ENCODE measurements at regions not wholly inside any gene's neighbourhood (a gene's known extent, or its start where the extent isn't known, plus 50 kb on each side); places are given as distances from the start of the nearest gene placed in this dataset.
"Not testable (repeated sequence)": the region's sequence is repeated elsewhere in the genome, so short reads cannot be mapped to it uniquely, and the experiment has no call there.

DNA sequence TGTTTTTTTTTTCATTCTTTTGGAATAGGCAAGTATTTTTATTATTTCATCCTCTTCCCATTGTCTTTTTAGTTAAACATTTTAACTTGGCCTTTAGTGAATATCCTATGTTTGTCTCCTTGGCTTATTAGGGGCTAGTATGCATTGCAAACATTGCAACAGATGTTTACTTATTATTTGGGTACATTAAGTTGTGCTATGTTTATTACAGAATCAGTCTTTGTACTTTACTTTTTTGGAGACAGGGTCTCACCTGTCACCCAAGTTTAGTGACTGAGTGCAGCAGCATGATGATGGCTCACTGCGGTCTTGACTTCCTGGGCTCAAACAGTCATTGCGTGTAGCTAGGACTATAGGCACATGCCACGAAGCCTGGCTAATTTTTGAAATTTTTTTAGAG is 51.1 kb upstream of the NUDT6 start:
- DNase-seq (ENCODE audit: low read depth), result no peak

DNA sequence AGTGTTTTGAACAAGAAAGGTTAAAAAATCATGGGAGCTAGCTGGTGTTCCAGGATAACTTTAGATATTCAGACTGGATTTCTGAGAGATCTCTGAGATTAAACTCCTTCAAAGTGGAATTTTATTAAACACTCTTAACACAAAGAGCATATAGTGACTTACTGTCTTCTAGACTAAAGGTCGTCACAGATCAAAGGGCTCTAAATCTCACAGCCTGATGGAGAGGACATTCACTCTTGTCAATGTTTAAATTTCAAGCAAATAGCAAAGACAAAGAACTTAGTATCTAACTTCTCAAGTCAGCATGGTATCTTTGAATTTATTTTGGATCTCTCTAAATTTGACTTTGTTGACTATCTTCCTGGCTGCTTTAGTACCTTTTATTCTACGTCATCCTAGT is 53.7 kb upstream of the NUDT6 start:
- DNase-seq (ENCODE audit: low read depth), result no peak

DNA sequence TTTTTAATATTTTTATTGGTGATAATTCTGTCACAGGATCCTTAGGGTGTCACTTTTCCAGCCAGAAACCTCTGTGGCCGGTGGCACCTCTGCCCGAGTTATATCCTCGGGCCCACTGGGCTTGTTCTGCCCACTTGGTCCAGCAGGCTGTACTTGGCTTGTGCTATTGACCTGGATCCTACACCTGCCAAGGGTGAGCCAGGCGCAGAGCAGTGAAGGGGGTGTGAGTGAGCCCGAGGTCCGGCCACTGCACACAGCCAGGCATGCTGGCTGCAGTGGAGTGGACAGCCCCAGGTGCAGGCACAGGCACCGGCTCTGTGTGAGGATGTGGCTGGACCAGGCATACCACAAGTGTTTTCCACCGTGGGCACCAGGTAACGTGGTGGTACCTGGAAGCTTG is 54.7 kb upstream of the NUDT6 start:
- DNase-seq (ENCODE audit: low read depth), result no peak

DNA sequence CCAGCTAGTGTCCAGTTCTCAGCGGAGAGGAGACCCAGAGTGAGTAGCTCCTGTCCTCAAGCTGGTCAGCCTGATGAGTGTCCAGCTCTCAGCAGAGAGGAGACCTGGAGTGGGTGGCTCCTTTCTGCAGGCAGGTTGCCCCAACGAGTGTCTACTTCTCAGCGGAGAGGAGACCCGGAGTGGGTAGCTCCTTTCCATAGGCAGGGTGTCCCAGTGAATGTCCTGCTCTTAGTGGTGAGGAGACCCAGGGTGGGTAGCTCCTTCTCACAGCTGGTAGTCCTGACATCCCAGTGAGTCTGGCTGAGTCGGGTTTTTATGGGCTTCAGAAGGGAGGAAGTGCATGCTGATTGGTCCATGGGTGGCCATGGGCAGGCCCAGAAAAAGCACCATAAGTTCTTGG is 55.7 kb upstream of the NUDT6 start:
- DNase-seq (ENCODE audit: low read depth), result no peak

DNA sequence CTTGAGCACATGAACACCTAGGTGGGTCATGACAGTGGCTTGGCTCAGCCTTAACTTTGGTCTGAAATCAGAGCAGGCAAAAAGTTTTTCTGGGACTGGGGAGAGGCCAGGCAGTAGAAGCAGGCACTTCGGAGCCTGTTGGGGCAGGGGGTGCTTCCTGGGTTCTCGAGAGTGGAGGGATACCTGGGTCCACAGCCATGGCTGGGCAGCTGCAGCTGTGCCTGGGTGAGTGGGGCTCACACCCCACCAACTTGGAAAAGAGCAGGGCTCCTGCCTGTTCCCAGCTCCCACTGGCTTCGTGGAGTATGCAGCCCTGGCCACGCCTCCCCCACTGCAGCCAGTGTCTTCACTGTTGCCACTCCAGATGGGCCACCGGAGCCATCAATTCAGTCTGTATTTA is 56.4 kb upstream of the NUDT6 start:
- DNase-seq (ENCODE audit: low read depth), result no peak

DNA sequence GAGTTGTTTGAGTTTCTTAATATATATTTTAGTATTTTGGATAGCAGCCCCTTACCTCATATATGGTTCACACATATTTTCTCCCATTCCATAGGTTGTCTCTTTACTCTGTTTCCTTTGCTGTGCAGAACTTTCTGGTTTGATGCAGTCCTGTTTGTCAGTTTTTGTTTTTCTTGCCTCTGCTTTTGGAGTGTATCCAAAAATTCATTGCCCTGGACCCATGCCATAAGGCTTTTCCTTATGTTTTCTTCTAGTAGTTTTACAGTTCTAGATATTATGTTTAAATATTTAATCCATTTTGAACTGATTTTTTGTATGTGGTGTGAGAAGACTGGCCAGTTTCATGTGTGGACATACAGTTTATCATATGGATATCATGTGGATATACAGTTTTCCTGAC is 58.5 kb upstream of the NUDT6 start:
- no peak for DNase-seq (ENCODE audit: low read depth)

DNA sequence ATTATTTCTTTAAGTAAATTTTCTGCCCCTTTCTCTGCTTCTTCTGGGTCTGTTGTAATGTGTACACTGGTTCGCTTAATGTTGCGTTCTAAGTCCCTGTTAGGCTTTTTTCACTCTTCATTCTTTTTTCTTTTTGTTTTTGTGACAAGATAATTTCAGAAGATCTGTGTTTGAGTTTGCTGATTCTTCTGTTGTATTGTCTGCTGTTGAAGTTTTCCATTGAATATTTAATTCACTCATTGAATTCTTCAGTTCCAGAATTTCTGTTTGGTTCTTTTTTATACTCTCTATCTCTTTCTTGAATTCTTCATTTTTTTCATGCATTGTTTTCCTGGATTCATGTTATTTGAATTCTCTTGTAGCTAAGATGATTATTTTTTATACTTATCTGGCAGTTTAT is 66.3 kb upstream of the NUDT6 start:
- DNase-seq (ENCODE audit: low read depth), result no peak

DNA sequence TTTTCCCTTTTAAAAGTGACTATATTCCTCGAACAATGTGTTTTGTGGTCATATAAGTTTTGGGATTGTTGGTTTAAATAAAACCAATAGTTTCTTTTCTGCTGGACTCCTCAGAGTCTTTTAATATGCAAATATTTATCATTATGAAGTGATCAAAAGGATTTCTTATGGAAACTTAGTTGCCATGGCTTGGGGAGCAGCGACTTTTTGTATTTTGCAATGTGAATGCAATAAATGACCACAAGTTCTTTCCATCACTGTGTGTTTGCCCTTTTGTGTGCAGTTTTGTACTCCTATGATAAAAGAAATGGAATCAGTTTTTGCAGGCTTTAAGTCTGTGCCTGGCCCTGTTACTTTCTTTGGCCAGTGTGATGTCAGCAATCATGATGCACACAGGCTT is 68.5 kb upstream of the NUDT6 start:
- no peak for DNase-seq (ENCODE audit: low read depth)

DNA sequence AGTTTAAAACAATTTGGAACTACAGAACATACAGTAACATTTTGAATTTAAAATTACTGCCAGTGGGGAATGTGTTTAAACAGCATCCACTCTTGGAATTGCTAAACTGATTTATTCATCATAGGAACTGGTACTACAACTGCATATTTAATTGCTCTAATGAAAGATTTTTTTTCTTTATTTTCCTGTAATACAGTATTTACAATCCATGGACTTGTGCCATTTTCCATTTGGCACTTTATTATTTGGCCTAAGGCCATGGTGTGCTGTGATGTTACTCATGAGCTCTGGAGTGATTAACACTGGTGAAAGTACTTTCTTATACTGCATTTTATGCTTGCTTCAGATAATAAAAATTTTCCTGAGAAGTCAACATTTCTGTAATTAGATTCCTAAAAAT is 69.7 kb upstream of the NUDT6 start:
- DNase-seq (ENCODE audit: low read depth), result no peak

DNA sequence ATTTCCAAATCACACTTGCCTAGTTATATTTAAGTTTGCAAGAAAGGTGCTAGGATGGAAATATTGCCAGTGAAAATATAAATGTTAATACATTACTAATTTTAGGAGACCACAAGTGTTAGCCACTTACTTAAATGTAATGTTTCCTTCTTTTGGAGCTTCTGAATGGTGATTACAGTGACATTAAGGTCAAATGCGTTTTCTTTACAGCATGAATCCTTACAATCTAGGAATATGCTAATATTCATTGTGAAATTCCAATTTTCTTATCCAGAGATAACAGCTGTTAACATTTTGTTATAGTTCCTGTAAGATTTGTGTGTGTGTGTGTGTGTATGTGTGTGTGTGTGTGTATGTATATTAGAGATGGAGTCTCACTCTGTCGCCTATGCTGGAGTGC is 70.2 kb upstream of the NUDT6 start:
- no peak for DNase-seq (ENCODE audit: low read depth)

DNA sequence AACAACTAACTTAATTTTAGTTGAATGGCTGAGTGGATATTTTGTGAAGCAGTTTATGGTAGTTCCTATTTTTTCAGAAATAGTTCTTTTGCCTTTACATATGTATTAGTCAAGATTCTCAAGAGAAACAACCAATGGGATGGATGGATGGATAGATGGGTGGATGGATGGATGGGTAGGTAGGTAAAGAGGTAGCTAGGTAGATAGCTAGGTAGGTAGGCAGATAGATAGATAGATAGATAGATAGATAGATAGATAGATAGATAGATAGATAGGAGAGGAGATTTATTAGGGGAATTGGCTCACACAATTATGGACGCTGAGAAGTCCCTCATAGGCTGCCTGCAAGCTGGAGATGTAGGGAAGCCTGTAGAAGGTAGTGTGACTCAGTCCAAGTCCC is 74.0 kb upstream of the NUDT6 start:
- no peak for DNase-seq (ENCODE audit: low read depth)

DNA sequence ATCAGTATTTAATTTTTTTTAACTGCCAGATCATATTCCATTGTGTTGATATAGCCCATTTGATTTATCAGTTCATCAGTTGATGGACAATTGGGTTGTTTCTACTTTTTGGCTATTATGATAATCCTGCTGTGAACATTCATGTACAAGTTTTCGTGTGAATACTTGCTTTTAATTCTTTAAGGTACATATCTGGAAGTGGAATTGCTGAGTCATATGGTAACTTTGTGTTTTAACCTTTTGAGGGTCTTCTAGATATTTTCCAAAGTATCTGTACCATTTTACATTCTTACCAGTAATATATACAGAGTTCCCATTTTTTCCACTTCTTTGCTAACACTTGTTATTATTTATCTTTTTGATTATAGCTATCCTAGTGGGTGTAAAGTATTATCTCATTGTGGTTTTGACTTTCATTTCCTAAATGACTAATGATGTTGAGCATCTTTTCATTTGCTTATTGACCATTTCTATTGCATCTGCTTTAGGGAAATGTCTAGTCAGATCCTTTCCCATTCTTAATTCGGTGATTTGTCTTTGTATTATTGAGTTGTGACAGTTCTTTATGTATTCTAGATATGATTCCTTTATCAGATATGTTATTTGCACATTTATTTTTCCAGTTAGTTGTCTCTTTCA is 75.2 kb upstream of the NUDT6 start:
- DNase-seq (ENCODE audit: low read depth), result no peak

DNA sequence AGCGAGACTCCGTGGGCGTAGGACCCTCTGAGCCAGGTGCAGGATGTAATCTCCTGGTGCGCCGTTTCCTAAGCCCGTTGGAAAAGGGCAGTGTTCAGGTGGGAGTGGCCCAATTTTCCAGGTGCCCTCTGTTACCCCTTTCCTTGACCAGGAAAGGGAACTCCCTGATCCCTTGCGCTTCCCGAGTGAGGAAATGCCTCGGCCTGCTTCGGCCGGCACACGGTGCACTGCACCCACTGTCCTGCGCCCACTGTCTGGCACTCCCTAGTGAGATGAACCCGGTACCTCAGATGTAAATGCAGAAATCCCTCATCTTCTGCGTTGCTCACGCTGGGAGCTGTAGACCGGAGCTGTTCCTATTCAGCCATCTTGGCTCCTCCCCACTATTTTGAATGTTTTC is 81.7 kb upstream of the NUDT6 start:
- not testable (repeated sequence) for DNase-seq (ENCODE audit: low read depth)

DNA sequence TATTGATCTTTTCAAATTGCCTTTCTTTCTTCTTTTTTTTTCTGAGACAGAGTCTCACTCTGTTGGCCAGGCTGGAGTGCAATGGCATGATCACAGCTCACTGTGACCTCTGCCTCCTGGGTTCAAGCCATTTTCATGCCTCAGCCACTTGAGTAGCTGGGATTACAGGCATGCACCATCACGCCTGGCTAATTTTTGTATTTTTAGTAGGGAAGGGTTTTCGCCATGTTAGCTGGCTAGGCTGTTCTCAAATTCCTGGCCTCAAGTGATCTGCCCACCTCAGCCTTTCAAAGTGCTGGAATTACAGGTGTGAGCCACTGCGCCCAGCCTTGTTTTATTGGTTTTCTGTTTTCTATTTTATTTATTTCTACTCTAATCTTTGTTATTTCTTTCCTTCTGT is 82.7 kb upstream of the NUDT6 start:
- DNase-seq (ENCODE audit: low read depth), result not testable (repeated sequence)

DNA sequence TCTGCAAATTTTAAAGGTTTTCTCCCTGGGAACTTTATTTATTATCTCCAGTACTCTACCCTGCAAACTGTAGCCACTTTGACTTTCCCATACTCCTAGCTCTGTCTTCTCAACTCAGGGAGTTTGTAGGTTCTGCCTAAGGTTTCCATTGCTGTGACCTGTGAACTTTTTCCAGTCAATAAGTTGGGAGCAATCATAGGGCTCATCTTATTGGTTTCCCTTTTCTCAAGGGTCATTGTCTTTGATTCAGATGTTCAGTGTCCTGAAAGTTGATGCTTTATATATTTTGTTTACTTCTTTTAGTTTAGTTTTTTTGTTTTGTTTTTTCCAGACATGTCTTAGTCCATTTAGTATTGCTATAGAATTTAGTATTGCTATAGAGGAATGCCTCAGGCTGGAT is 85.3 kb upstream of the NUDT6 start:
- DNase-seq (ENCODE audit: low read depth), result no peak

DNA sequence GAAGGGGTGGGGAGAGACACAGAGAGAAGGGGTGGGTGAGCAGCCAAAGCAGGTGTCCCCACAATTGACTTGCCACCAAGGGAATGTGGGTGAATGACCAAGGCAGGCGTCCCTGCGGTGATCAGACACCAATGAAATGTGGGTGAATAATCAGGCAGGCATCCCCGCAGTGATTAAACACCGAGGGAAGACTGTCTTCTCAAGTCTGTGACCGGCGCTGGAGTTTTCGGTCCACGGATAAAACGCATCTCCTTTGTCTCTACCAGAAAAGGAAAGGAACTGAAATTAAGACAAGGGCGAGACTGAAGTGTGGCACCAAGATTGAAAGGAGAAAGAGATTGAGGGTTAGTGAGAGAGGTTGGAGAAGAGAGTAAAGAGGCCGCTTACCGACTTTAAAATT is 90.0 kb upstream of the NUDT6 start:
- not testable (repeated sequence) for DNase-seq (ENCODE audit: low read depth)

DNA sequence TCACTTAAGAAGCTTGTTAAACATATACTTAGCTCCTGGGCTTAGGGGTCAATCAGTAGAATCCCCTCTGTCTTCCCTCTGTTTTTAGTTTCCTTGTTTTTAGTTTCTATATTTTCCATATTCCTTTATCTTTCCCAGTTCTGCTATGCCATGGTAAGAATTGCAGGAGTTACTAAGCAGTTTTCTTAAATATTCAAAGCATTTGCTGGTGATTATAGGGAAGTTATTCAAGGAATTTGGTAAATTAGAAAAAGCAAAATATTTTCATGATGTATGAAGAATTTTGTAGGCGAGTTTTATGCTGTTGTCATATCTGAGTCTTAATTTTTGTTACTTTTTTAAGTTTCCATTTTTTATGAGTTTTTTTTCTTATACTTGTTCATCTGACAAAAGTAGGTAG is 91.6 kb upstream of the NUDT6 start:
- DNase-seq (ENCODE audit: low read depth), result no peak

DNA sequence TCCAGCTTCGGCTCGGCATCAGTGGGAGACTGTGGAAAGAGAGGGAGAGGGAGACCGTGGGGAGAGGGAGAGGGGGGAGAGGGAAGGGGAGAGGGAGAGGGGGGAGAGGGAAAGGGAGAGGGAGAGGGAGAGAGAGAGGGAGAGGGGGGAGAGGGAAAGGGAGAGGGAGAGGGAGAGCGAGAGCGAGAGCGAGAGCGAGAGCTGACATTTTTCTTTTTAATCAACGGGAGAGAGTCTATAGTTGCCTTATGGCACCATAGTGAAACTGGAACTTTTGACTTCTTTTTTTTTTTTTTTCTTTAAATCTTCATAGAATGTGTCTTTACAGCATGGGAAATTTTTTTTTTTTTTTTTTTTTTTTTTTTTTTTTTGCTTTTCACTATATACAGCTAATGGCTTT is 94.7 kb upstream of the NUDT6 start:
- no peak for DNase-seq (ENCODE audit: low read depth)

DNA sequence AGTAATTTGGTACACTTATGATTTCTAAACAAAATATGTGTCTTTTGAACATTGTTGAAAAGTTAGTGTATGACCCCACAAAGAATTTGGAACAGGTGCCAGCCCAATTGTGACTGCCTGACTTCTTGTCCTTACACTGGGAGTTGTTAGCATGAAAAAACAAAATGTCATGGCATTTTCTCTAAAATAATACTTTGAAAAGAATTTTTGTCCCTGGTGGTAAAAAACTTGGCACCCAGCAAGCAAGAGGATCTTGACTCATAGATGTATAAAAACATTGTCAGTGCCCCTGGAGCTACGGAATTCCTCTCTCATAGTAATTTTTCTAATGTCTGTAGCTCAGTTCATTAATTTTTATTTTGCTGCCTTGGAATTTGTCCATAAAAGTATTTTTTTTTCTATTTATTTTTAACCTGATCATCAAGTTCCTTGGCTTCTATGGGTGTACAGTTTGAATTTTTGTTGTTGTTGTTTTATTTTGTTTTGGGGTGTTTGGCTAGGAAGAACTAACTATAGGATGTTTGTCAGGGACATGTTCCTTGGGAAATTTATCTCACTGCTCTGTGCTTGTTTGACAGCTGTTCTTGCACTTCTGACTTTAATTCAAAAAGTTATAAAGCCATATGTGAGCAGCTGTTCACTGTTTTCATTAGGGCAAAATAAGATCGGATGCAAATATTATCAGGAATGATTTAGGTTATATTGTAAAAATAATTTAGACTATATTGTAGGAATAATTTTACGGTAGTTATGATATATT is 95.4 kb upstream of the NUDT6 start:
- no peak for DNase-seq (ENCODE audit: low read depth)

DNA sequence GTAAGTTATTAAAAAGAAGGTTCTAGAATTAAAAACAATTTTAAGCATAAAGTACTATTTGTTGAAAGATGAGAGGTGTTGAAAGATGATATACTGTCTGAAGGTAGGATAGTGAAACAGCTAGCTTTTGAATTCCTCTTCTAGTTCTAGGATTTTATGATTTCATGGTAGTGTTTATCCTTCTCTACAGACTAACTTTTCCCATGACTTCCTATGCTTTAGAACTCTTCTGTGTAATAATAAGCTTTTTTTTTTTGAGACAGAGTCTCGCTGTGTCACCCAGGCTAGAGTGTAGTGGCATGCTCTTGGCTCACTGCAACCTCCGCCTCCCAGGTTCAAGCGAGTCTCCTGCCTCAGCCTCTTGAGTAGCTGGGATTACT is 96.0 kb upstream of the NUDT6 start:
- DNase-seq (ENCODE audit: low read depth), result no peak

DNA sequence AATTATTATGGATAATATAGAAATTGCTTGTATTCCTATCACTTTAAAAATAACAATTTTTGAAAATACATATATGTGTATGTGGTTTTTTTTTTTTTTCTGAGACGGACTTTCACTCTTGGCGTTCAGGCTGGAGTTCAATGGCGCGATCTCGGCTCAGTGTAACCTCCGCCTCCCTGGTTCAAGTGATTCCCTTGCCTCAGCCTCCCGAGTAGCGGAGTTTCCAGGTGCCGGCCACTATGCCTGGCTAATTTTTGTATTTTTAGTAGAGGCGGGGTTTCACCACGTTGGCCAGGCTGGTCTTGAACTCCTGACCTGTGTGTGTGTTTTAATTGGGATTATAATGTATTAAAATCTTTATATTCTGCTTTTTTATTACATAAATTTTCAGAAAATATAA is 97.9 kb upstream of the NUDT6 start:
- DNase-seq (ENCODE audit: low read depth), result no peak

DNA sequence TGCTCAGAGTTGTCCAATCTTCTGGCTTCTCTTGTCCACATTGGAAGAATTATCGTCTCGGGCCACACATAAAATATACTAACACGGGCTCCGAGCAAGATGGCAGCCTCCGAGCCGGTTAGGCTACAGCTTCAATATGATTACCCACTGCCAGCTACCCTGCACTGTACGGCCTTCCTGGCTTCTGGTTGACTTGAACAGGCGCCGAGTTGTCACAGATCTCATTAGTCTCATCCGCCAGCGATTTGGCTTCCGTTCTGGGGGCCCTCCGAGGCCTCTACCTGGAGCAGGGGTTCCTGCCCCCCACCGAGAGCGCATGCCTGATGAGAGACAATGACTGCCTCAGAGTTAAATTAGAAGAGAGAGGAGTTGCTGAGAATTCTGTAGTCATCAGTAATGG is 101.2 kb upstream of the NUDT6 start:
- no peak for DNase-seq (ENCODE audit: low read depth)

DNA sequence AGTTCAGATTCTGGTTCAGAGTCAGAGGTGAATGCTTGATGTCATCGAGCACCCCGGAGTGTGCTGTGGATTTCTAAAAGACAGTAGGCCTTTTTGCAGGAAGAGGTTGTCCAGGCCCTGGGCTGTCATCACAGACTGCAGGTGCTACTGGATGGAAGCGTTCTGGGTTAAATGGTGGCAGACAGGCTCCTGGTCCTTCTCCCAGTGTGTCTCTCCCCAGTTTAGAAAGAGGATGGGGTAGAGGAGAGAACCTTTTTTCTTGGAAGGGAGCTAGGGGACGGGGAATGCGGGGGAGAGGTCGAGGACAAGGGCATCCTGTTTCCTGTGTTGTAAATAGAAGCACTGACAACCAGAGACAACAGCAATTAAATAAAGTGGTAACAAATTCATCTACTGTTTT is 102.3 kb upstream of the NUDT6 start:
- DNase-seq (ENCODE audit: low read depth), result no peak

DNA sequence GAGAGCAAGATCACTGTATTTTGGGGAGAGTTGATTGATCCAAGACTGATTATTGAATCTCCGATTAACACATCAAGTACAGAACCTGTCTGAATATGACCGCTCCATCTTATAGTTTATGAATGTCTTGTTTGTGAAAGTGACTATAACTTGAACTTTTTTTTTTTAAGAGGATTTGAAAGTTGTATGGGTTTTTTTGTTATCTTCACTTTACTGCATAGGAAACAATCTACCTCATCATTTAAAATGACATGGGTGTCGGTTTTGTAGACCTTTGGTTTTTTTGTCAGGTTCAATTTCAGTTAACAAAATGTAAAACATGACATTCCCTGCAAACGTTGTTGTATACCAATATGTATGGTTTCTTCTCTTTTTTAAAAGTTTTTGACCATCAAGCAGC is 103.0 kb upstream of the NUDT6 start:
- no peak for DNase-seq (ENCODE audit: low read depth)
